GM21786 (cell line): ENCODE measurements at regions not wholly inside any gene's neighbourhood (a gene's known extent, or its start where the extent isn't known, plus 50 kb on each side); places are given as distances from the start of the nearest gene placed in this dataset.

Experiments used
- ATAC-seq: cut with Tn5 transposase; IDR thresholded peaks from one replicate; pipeline ENCODE4 v1.9.1; 2021; ENCODE audit not compliant: unreplicated experiment

- no peak for ATAC-seq
These were observed 108.3 kb downstream of the CHST1 start for GRCh38 chr11:45556851-45557707.

- ATAC-seq, result no peak
These were observed 111.0 kb downstream of the CHST1 start for GRCh38 chr11:45554230-45554967.

- no peak for ATAC-seq
These were observed 112.0 kb downstream of the CHST1 start for GRCh38 chr11:45553383-45553936.

- ATAC-seq, result no peak
These were observed 114.2 kb downstream of the CHST1 start for GRCh38 chr11:45551191-45551713.

GRCh38 chr11:45549257-45549656, 116.2 kb downstream of the CHST1 start:
- ATAC-seq, result no peak

- no peak for ATAC-seq
These were observed 119.1 kb downstream of the CHST1 start for GRCh38 chr11:45546366-45546765.

GRCh38 chr11:45544826-45545225, 120.6 kb downstream of the CHST1 start:
- no peak for ATAC-seq

GRCh38 chr11:45543808-45544422, 121.5 kb downstream of the CHST1 start:
- ATAC-seq, result no peak

GRCh38 chr11:45543081-45543480, 122.3 kb downstream of the CHST1 start:
- no peak for ATAC-seq

- no peak for ATAC-seq
These were observed 123.6 kb downstream of the CHST1 start for GRCh38 chr11:45541693-45542434.

- ATAC-seq, result no peak
These were observed 126.5 kb downstream of the CHST1 start for GRCh38 chr11:45538939-45539338.

- ATAC-seq, result no peak
These were observed 127.1 kb downstream of the CHST1 start for GRCh38 chr11:45538363-45538762.

GRCh38 chr11:45537614-45538013, 127.8 kb downstream of the CHST1 start:
- no peak for ATAC-seq

GRCh38 chr11:45535033-45535432, 130.4 kb downstream of the CHST1 start:
- no peak for ATAC-seq

- no peak for ATAC-seq
These were observed 131.3 kb downstream of the CHST1 start for GRCh38 chr11:45534132-45534531.

- no peak for ATAC-seq
These were observed 132.9 kb downstream of the CHST1 start for GRCh38 chr11:45532546-45532945.

GRCh38 chr11:45530776-45531175, 134.6 kb downstream of the CHST1 start:
- ATAC-seq, result no peak

- no peak for ATAC-seq
These were observed 135.3 kb downstream of the CHST1 start for GRCh38 chr11:45530111-45530510.

- ATAC-seq, result no peak
These were observed 137.0 kb downstream of the CHST1 start for GRCh38 chr11:45528435-45528834.

GRCh38 chr11:45527898-45528297, 137.5 kb downstream of the CHST1 start:
- no peak for ATAC-seq

GRCh38 chr11:45525393-45525792, 140.0 kb downstream of the CHST1 start:
- no peak for ATAC-seq
